CD4-positive, alpha-beta memory T cell (primary cell): ENCODE measurements at regions not wholly inside any gene's neighbourhood (a gene's known extent, or its start where the extent isn't known, plus 50 kb on each side); places are given as distances from the start of the nearest gene placed in this dataset.
A peak's percentile ranks its signal among the peaks of the same experiment; 100 is the strongest.

Experiments
- CTCF ChIA-PET: fragments of 350-600 bp; sonication (Branson Sonifier 250); formaldehyde crosslinking; loops from one replicate; lab custom pipeline; 2021; ENCODE audit warnings: inconsistent platforms; ENCODE audit not compliant: partially characterized antibody; lab: Charles Lee
- POLR2A ChIA-PET: fragments of 350-600 bp; sonication (Branson Sonifier 250); formaldehyde crosslinking; loops from one replicate; lab custom pipeline; 2021; ENCODE audit not compliant: partially characterized antibody; lab: Charles Lee
- DNase-seq, 5 donors: peaks; one replicate each; pipeline versions ENCODE4 v3.0.0 to v3.0.0-alpha.2; 2020 to 2022; ENCODE audit warnings: mixed read lengths in 1 of 5
- H3K27ac ChIP-seq: one replicate; pipeline ENCODE4 v1.7.0; 2013; ENCODE audit warnings: low read depth, low read length
- H3K27me3 ChIP-seq: 2 replicates; pipeline ENCODE4 v1.7.0; 2013; ENCODE audit warnings: mild to moderate bottlenecking, low read length, moderate library complexity; ENCODE audit not compliant: insufficient read depth
- H3K36me3 ChIP-seq: 2 replicates; pipeline ENCODE4 v1.7.0; 2013; ENCODE audit warnings: mild to moderate bottlenecking, low read length, moderate library complexity; ENCODE audit not compliant: insufficient read depth
- H3K4me1 ChIP-seq: 2 replicates; pipeline ENCODE4 v1.7.0; 2013; ENCODE audit warnings: mild to moderate bottlenecking, low read length, moderate library complexity; ENCODE audit not compliant: insufficient read depth
- H3K4me3 ChIP-seq, 2 donors: one replicate each; pipeline ENCODE4 v1.7.0; 2013; ENCODE audit warnings: low read length in 2 of 2, mild to moderate bottlenecking in 1 of 2
- H3K9me3 ChIP-seq, 2 donors: one replicate each; pipeline ENCODE4 v1.7.0; 2013; ENCODE audit warnings: low read length in 2 of 2, control low read depth in 1 of 2; ENCODE audit not compliant: control insufficient read depth in 1 of 2
- H3K27ac Mint-ChIP-seq, 7 donors: one replicate each; pipeline ENCODE4 v1.8.0; 2020 to 2021; ENCODE audit warnings: mixed read lengths in 7 of 7, mild to moderate bottlenecking in 6 of 7, inconsistent platforms in 3 of 7, moderate library complexity in 3 of 7
- H3K27me3 Mint-ChIP-seq, 2 donors: one replicate each; pipeline ENCODE4 v1.8.0; 2020 to 2021; ENCODE audit warnings: mixed read lengths in 2 of 2
- H3K36me3 Mint-ChIP-seq, 2 donors: one replicate each; pipeline ENCODE4 v1.8.0; 2020 to 2021; ENCODE audit warnings: mixed read lengths in 2 of 2, inconsistent platforms in 1 of 2, mild to moderate bottlenecking in 1 of 2
- H3K4me1 Mint-ChIP-seq, 4 donors: one replicate each; pipeline ENCODE4 v1.8.0; 2020 to 2021; ENCODE audit warnings: mixed read lengths in 4 of 4, mild to moderate bottlenecking in 1 of 4
- H3K4me3 Mint-ChIP-seq, 8 donors: one replicate each; pipeline ENCODE4 v1.8.0; 2020 to 2021; ENCODE audit warnings: mixed read lengths in 8 of 8, mild to moderate bottlenecking in 7 of 8, moderate library complexity in 6 of 8, inconsistent platforms in 3 of 8
- H3K9me3 Mint-ChIP-seq, 8 donors: one replicate each; pipeline ENCODE4 v1.8.0; 2020 to 2021; ENCODE audit warnings: mixed read lengths in 8 of 8, mild to moderate bottlenecking in 5 of 8, inconsistent platforms in 3 of 8, moderate library complexity in 1 of 8
- intact Hi-C: fragments of 100-400 bp; cut with micrococcal nuclease; formaldehyde crosslinking; loops from one replicate; pipeline ENCODE4 v1.15.1; 2023

- H3K36me3 ChIP-seq, result no peaks in the 10 kb centered on the region
- Mint-ChIP-seq H3K27me3 (no peaks in the 10 kb centered on the region), H3K27ac (peak overlapping the region in 4 of 7 donors; percentile 1 to 87 (median 32)), H3K4me3 (no peak overlapping the region), H3K9me3 (peaks cover 2 to 14% (median 11%) of the 10 kb centered on the region in 8 donors), H3K36me3 (peaks cover 1 to 3% of the 10 kb centered on the region in 2 donors), H3K4me1 (peaks cover 27 to 61% (median 39%) of the 10 kb centered on the region in 4 donors)
- ChIA-PET POLR2A (interaction anchor here (0.5 to 1.4 kb wide), 3 partner anchors 68 to 103 kb away, joined by 3 to 4 read pairs (median 3); no protein-coding TSS in a partner anchor), CTCF (no interaction called here)
- no peak overlapping the region for H3K4me3 ChIP-seq
- H3K9me3 ChIP-seq, result no peaks in the 10 kb centered on the region
- H3K4me1 ChIP-seq, result peaks cover 37% of the 10 kb centered on the region
- intact Hi-C loops, result no loop called here
- no peak for DNase-seq
- no peak overlapping the region for H3K27ac ChIP-seq
- no peaks in the 10 kb centered on the region for H3K27me3 ChIP-seq
Measured at GRCh38 chr2:136208682-136209420, 90.9 kb upstream of the CXCR4 start.

GRCh38 chr2:136207665-136208064 lies 89.7 kb upstream of the CXCR4 start:
- H3K4me1 Mint-ChIP-seq, result peaks cover 18 to 49% (median 29%) of the 10 kb centered on the region in 4 donors
- intact Hi-C loops, result no loop called here

GRCh38 chr2:136207030-136207623 lies 89.2 kb upstream of the CXCR4 start:
- no peak for DNase-seq
- H3K4me1 ChIP-seq, result peaks cover 20% of the 10 kb centered on the region
- H3K4me3 ChIP-seq, result no peak overlapping the region
- no peak overlapping the region for H3K27ac ChIP-seq
- intact Hi-C loops, result no loop called here
- ChIA-PET CTCF (interaction anchor here (1.0 to 1.8 kb wide), 3 partner anchors 9 to 31 kb away, joined by 3 to 5 read pairs (median 4); no protein-coding TSS in a partner anchor), POLR2A (interaction anchor here (1.4 kb wide), 2 partner anchors 31 to 90 kb away, joined by 4 to 6 read pairs; no protein-coding TSS in a partner anchor)
- Mint-ChIP-seq H3K27ac (peak overlapping the region in 6 of 7 donors; percentile 9 to 74 (median 22)), H3K4me1 (peaks cover 13 to 44% (median 23%) of the 10 kb centered on the region in 4 donors), H3K27me3 (no peaks in the 10 kb centered on the region), H3K36me3 (peaks cover 0 to 3% of the 10 kb centered on the region in 2 donors), H3K9me3 (peaks cover 2 to 19% (median 12%) of the 10 kb centered on the region in 8 donors), H3K4me3 (no peak overlapping the region)
- H3K9me3 ChIP-seq, result no peaks in the 10 kb centered on the region
- no peaks in the 10 kb centered on the region for H3K27me3 ChIP-seq
- H3K36me3 ChIP-seq, result no peaks in the 10 kb centered on the region

More at GRCh38 chr2:136207665-136208064, 89.7 kb upstream of the CXCR4 start:
- Histone ChIP-seq H3K4me3 (no peak overlapping the region), H3K27ac (no peak overlapping the region), H3K36me3 (no peaks in the 10 kb centered on the region), H3K27me3 (no peaks in the 10 kb centered on the region), H3K9me3 (no peaks in the 10 kb centered on the region), H3K4me1 (peaks cover 26% of the 10 kb centered on the region)
- ChIA-PET CTCF (interaction anchor here (1.0 to 1.8 kb wide), 2 partner anchors 9 to 30 kb away, joined by 4 to 5 read pairs; no protein-coding TSS in a partner anchor), POLR2A (interaction anchor here (1.4 kb wide), 2 partner anchors 31 to 90 kb away, joined by 4 to 6 read pairs; no protein-coding TSS in a partner anchor)
- DNase-seq, result no peak
- peaks cover 1 to 3% of the 10 kb centered on the region in 2 donors for H3K36me3 Mint-ChIP-seq
- H3K9me3 Mint-ChIP-seq, result peaks cover 2 to 17% (median 12%) of the 10 kb centered on the region in 8 donors
- peak overlapping the region in 3 of 7 donors; percentile 9 to 74 (median 23) for H3K27ac Mint-ChIP-seq
- H3K4me3 Mint-ChIP-seq, result no peak overlapping the region
- no peaks in the 10 kb centered on the region for H3K27me3 Mint-ChIP-seq

GRCh38 chr2:136206613-136207012 lies 88.7 kb upstream of the CXCR4 start:
- Mint-ChIP-seq H3K27me3 (no peaks in the 10 kb centered on the region), H3K9me3 (peaks cover 2 to 19% (median 12%) of the 10 kb centered on the region in 8 donors), H3K27ac (peak overlapping the region in 2 of 7 donors; percentile 21 to 57), H3K4me3 (no peak overlapping the region), H3K36me3 (peaks cover 0 to 3% of the 10 kb centered on the region in 2 donors), H3K4me1 (peaks cover 11 to 39% (median 20%) of the 10 kb centered on the region in 4 donors)
- ChIA-PET POLR2A (interaction anchor here (0.7 to 1.4 kb wide), 2 partner anchors 32 to 62 kb away, joined by 3 to 6 read pairs; no protein-coding TSS in a partner anchor), CTCF (interaction anchor here (0.8 to 1.8 kb wide), 3 partner anchors 11 to 293 kb away, joined by 3 to 5 read pairs (median 3); no protein-coding TSS in a partner anchor)
- H3K27me3 ChIP-seq, result no peaks in the 10 kb centered on the region
- H3K27ac ChIP-seq, result no peak overlapping the region
- intact Hi-C loops, result no loop called here
- no peaks in the 10 kb centered on the region for H3K36me3 ChIP-seq
- DNase-seq, result no peak
- H3K4me1 ChIP-seq, result peaks cover 15% of the 10 kb centered on the region
- no peaks in the 10 kb centered on the region for H3K9me3 ChIP-seq
- H3K4me3 ChIP-seq, result no peak overlapping the region

- Mint-ChIP-seq H3K27me3 (no peaks in the 10 kb centered on the region), H3K36me3 (peaks cover 0 to 3% of the 10 kb centered on the region in 2 donors), H3K4me1 (peaks cover 7 to 29% (median 14%) of the 10 kb centered on the region in 4 donors), H3K9me3 (peaks cover 2 to 18% (median 11%) of the 10 kb centered on the region in 8 donors), H3K4me3 (no peak overlapping the region), H3K27ac (peak overlapping the region in 2 of 7 donors; percentile 5 to 85)
- DNase-seq, result no peak
- intact Hi-C loops, result no loop called here
- H3K4me1 ChIP-seq, result peaks cover 9% of the 10 kb centered on the region
- H3K27me3 ChIP-seq, result no peaks in the 10 kb centered on the region
- H3K9me3 ChIP-seq, result no peaks in the 10 kb centered on the region
- no peak overlapping the region for H3K4me3 ChIP-seq
- POLR2A ChIA-PET, result no interaction called here
- no peaks in the 10 kb centered on the region for H3K36me3 ChIP-seq
- CTCF ChIA-PET, result interaction anchor here (0.8 kb wide), 1 partner anchor 292 kb away, joined by 3 read pairs; no protein-coding TSS in a partner anchor
- H3K27ac ChIP-seq, result no peak overlapping the region
Measured at GRCh38 chr2:136205615-136206014, 87.7 kb upstream of the CXCR4 start.

- H3K36me3 Mint-ChIP-seq, result no peaks in the 10 kb centered on the region
- H3K27me3 ChIP-seq, result no peaks in the 10 kb centered on the region
- H3K4me3 ChIP-seq, result no peak overlapping the region
- H3K27ac Mint-ChIP-seq, result peak overlapping the region in 1 of 7 donors; percentile 53
- POLR2A ChIA-PET, result no interaction called here
- CTCF ChIA-PET, result no interaction called here
- H3K9me3 Mint-ChIP-seq, result peaks cover 0 to 17% (median 8%) of the 10 kb centered on the region in 8 donors
- no peak overlapping the region for H3K27ac ChIP-seq
- intact Hi-C loops, result no loop called here
- no peaks in the 10 kb centered on the region for H3K27me3 Mint-ChIP-seq
- H3K36me3 ChIP-seq, result no peaks in the 10 kb centered on the region
- peaks cover 9% of the 10 kb centered on the region for H3K4me1 ChIP-seq
- no peak for DNase-seq
- H3K4me1 Mint-ChIP-seq, result peaks cover 7 to 25% (median 11%) of the 10 kb centered on the region in 4 donors
- H3K4me3 Mint-ChIP-seq, result no peak overlapping the region
- no peaks in the 10 kb centered on the region for H3K9me3 ChIP-seq
Measured at GRCh38 chr2:136204971-136205370, 87.0 kb upstream of the CXCR4 start.
